SK-N-SH (cell line): ENCODE measurements at regions not wholly inside any gene's neighbourhood (a gene's known extent, or its start where the extent isn't known, plus 50 kb on each side); places are given as distances from the start of the nearest gene placed in this dataset.

ENCODE experiments used
- CTCF ChIA-PET: fragments of 300-600, 350-600 bp; formaldehyde crosslinking; extraction: SDS; loops from one replicate; lab custom pipeline; 2021; lab: Yijun Ruan, JAX
- POLR2A ChIA-PET: fragments of 350-600 bp; sonication (Branson Sonifier 250); formaldehyde crosslinking; extraction: SDS; loops from one replicate; lab custom pipeline; 2020; ENCODE audit warnings: antibody characterized with exemption, inconsistent platforms; lab: Yijun Ruan, JAX
- DNase-seq: peaks from one replicate; pipeline ENCODE4 v3.0.0; 2012
- H2AFZ ChIP-seq: fragments of 200-600 bp; sonication (generic); 2 replicates; pipeline ENCODE4 v1.8.1; 2016; ENCODE audit warnings: antibody characterized with exemption, mild to moderate bottlenecking, low read depth
- H3F3A ChIP-seq: fragments of 200-600 bp; sonication (generic); replicated peaks from 2 replicates; pipeline ENCODE3; 2016; ENCODE audit warnings: antibody characterized with exemption, mild to moderate bottlenecking; ENCODE audit not compliant: insufficient read depth
- H3K27ac ChIP-seq, 2 experiments: fragments of 200-500 bp in 1 of 2; fragments of 200-600 bp in 1 of 2; sonication (Bioruptor generic) in 1 of 2; sonication (generic), shearing (Covaris generic) in 1 of 2; 2 replicates each; pipeline versions ENCODE4 v1.5.1 to v1.6.1; 2014 to 2016; ENCODE audit warnings: low read depth in 2 of 2, inconsistent platforms in 1 of 2, low read length in 1 of 2, mild to moderate bottlenecking in 1 of 2, mixed read lengths in 1 of 2
- H3K27me3 ChIP-seq: fragments of 200-600 bp; sonication (generic), shearing (Covaris generic); 2 replicates; pipeline ENCODE4 v1.6.1; 2016; ENCODE audit warnings: mixed run types; ENCODE audit not compliant: insufficient read depth
- H3K36me3 ChIP-seq, 2 experiments: fragments of 200-500 bp in 1 of 2; fragments of 200-600 bp in 1 of 2; sonication (Bioruptor generic) in 1 of 2; sonication (generic) in 1 of 2; replicated peaks in 1 of 2; 2 replicates each; pipeline versions ENCODE3 to v1.5.1; 2014 to 2016; ENCODE audit warnings: low read length in 1 of 2, mild to moderate bottlenecking in 1 of 2; ENCODE audit not compliant: insufficient read depth in 2 of 2, control insufficient read depth in 1 of 2
- H3K4me1 ChIP-seq, 2 experiments: fragments of 200-500 bp in 1 of 2; fragments of 200-600 bp in 1 of 2; sonication (Bioruptor generic) in 1 of 2; sonication (generic), shearing (Covaris generic) in 1 of 2; 2 replicates each; pipeline versions ENCODE4 v1.5.1 to v1.6.1; 2014 to 2016; ENCODE audit warnings: low read depth in 1 of 2, low read length in 1 of 2, mixed run types in 1 of 2; ENCODE audit not compliant: insufficient read depth in 2 of 2, control insufficient read depth in 1 of 2
- H3K4me2 ChIP-seq: fragments of 200-600 bp; sonication (generic), shearing (Covaris generic); 2 replicates; pipeline ENCODE4 v1.6.1; 2017; ENCODE audit warnings: mixed run types
- H3K4me3 ChIP-seq, 2 experiments: fragments of 200-500 bp in 1 of 2; fragments of 200-600 bp in 1 of 2; sonication (Bioruptor generic) in 1 of 2; sonication (generic), shearing (Covaris generic) in 1 of 2; 2 replicates each; pipeline versions ENCODE4 v1.5.1 to v1.8.1; 2014 to 2016; ENCODE audit warnings: low read depth in 2 of 2, inconsistent platforms in 1 of 2, low read length in 1 of 2, mild to moderate bottlenecking in 1 of 2, mixed read lengths in 1 of 2, moderate library complexity in 1 of 2
- H3K79me2 ChIP-seq: fragments of 200-600 bp; sonication (generic); 2 replicates; pipeline ENCODE4 v1.8.1; 2017; ENCODE audit warnings: mild to moderate bottlenecking; ENCODE audit not compliant: insufficient read depth
- H3K9ac ChIP-seq: fragments of 200-600 bp; sonication (generic); 2 replicates; pipeline ENCODE4 v1.6.1; 2017; ENCODE audit warnings: mixed run types
- H3K9me2 ChIP-seq: fragments of 200-600 bp; sonication (generic); 2 replicates; pipeline ENCODE4 v1.6.1; 2017; ENCODE audit warnings: mixed run types
- H3K9me3 ChIP-seq: fragments of 200-600 bp; sonication (generic); 2 replicates; pipeline ENCODE4 v1.6.1; 2017; ENCODE audit warnings: mixed run types, mild to moderate bottlenecking, moderate library complexity
- H4K20me1 ChIP-seq: fragments of 200-600 bp; sonication (generic); 2 replicates; pipeline ENCODE4 v1.6.1; 2017; ENCODE audit warnings: mild to moderate bottlenecking, mixed run types; ENCODE audit not compliant: insufficient read depth
- EP300 ChIP-seq, 2 experiments: IDR thresholded peaks; 2 replicates each; pipeline versions ENCODE4 v1.4.0 to v1.6.1; 2012; ENCODE audit warnings: borderline replicate concordance in 1 of 2, low read depth in 1 of 2, low read length in 1 of 2
- FOXJ3 ChIP-seq: sonication (generic); formaldehyde crosslinking; IDR thresholded peaks from 2 replicates; pipeline ENCODE4 v1.5.1; 2020; ENCODE audit warnings: mild to moderate bottlenecking, missing genetic modification reagents
- FOXM1 ChIP-seq: IDR thresholded peaks from 2 replicates; pipeline ENCODE4 v1.4.0; 2012; ENCODE audit warnings: low read depth, mild to moderate bottlenecking
- GATA2 ChIP-seq: sonication (generic); formaldehyde crosslinking; IDR thresholded peaks from 2 replicates; pipeline ENCODE4 v1.5.0; 2020; ENCODE audit warnings: mild to moderate bottlenecking, missing genetic modification reagents
- IRF3 ChIP-seq: fragments of 150-350 bp; IDR thresholded peaks from 2 replicates; pipeline ENCODE4 v1.6.1; 2016; ENCODE audit warnings: mild to moderate bottlenecking, low read depth, low read length
- JUND ChIP-seq: IDR thresholded peaks from 2 replicates; pipeline ENCODE4 v1.4.0; 2012
- MEF2A ChIP-seq: IDR thresholded peaks from 2 replicates; pipeline ENCODE4 v1.4.0; 2012; ENCODE audit warnings: low read depth, borderline replicate concordance
- RAD21 ChIP-seq: IDR thresholded peaks from 2 replicates; pipeline ENCODE4 v1.6.1; 2012; ENCODE audit warnings: mild to moderate bottlenecking, low read length
- RCOR1 ChIP-seq: fragments of 150-350 bp; IDR thresholded peaks from 2 replicates; pipeline ENCODE4 v1.6.1; 2017; ENCODE audit warnings: antibody characterized with exemption, low read length
- TAF1 ChIP-seq: IDR thresholded peaks from 2 replicates; pipeline ENCODE4 v1.6.1; 2012; ENCODE audit warnings: low read depth, mild to moderate bottlenecking, low read length, moderate library complexity, borderline replicate concordance
- USF2 ChIP-seq: fragments of 150-350 bp; IDR thresholded peaks from 2 replicates; pipeline ENCODE4 v1.6.1; 2017; ENCODE audit warnings: antibody characterized with exemption, low read length, low read depth, borderline replicate concordance
- ZBTB33 ChIP-seq: IDR thresholded peaks from 2 replicates; pipeline ENCODE4 v1.4.0; 2012; ENCODE audit warnings: low read depth, borderline replicate concordance
- WGBS: methylation state at CpG from one replicate; pipeline ENCODE4 v1.1.6; 2017; ENCODE audit warnings: low lambda C conversion rate; 5-methylcytosine and 5-hydroxymethylcytosine counted together

- POLR2A ChIA-PET: no interaction called here
- TF ChIP-seq JUND (no peak), IRF3 (no peak), RAD21 (no peak), USF2 (no peak), ZBTB33 (no peak), EP300 (IDR thresholded peaks at IDR 0.05; ENCODE audit: borderline replicate concordance in 1 of 2, low read depth in 1 of 2, low read length in 1 of 2) (no peak)
- WGBS: 91% methylated on average over 3 of the region's 3 CpGs
- Histone ChIP-seq H2AFZ (no peak overlapping the region), H3K9ac (no peak overlapping the region), H3K27ac (no peak overlapping the region), H3F3A (no peaks in the 10 kb centered on the region), H3K4me2 (no peak overlapping the region), H3K36me3 (no peaks in the 10 kb centered on the region), H4K20me1 (no peaks in the 10 kb centered on the region), H3K9me3 (peaks cover 5% of the 10 kb centered on the region; the same call in 1 of the 2 replicates), H3K9me2 (no peaks in the 10 kb centered on the region), H3K27me3 (no peaks in the 10 kb centered on the region), H3K79me2 (no peaks in the 10 kb centered on the region), H3K4me3 (no peak overlapping the region), H3K4me1 (peaks cover 0 to 25% of the 10 kb centered on the region in 2 experiments; a peak in 2 of 4 replicates)
- no peak for DNase-seq
- CTCF ChIA-PET: interaction anchor here (1.3 kb wide), 1 partner anchor 105 kb away, joined by 4 read pairs; no protein-coding TSS in a partner anchor
Measured at GRCh38 chr5:61257421-61257820, 74.6 kb upstream of the ZSWIM6 start.

GRCh38 chr5:61261136-61261535 is 70.9 kb upstream of the ZSWIM6 start:
- peaks cover 5% of the 10 kb centered on the region; the same call in 1 of the 2 replicates for H3K9me3 ChIP-seq
- H3K27ac ChIP-seq: no peak overlapping the region
- DNase-seq: no peak
- peaks cover 0 to 5% of the 10 kb centered on the region in 2 experiments; a peak in 1 of 4 replicates for H3K4me1 ChIP-seq
- H3K36me3 ChIP-seq: no peaks in the 10 kb centered on the region
- no peak overlapping the region for H3K4me2 ChIP-seq
- ChIA-PET CTCF (no interaction called here), POLR2A (no interaction called here)
- no peaks in the 10 kb centered on the region for H3K9me2 ChIP-seq
- no peak for TF ChIP-seq FOXJ3 (CRISPR knock-in tag)
- TF ChIP-seq TAF1: no peak
- TF ChIP-seq FOXM1: no peak
- no peak for TF ChIP-seq GATA2 (CRISPR knock-in tag)
- no peak for TF ChIP-seq EP300 (IDR thresholded peaks at IDR 0.05; ENCODE audit: borderline replicate concordance in 1 of 2, low read depth in 1 of 2, low read length in 1 of 2)
- TF ChIP-seq JUND: no peak
- TF ChIP-seq MEF2A: no peak
- TF ChIP-seq RCOR1: no peak
- H2AFZ ChIP-seq: no peak overlapping the region
- H3K9ac ChIP-seq: no peak overlapping the region
- H3K4me3 ChIP-seq: no peak overlapping the region
- H3F3A ChIP-seq: no peaks in the 10 kb centered on the region
- no peaks in the 10 kb centered on the region for H3K27me3 ChIP-seq
- no peaks in the 10 kb centered on the region for H3K79me2 ChIP-seq
- H4K20me1 ChIP-seq: no peaks in the 10 kb centered on the region
